IgD-negative memory B cell (primary cell): ENCODE measurements at regions not wholly inside any gene's neighbourhood (a gene's known extent, or its start where the extent isn't known, plus 50 kb on each side); places are given as distances from the start of the nearest gene placed in this dataset.
"Not testable (repeated sequence)": the region's sequence is repeated elsewhere in the genome, so short reads cannot be mapped to it uniquely, and the experiment has no call there.

Experiments used
- H3K27ac Mint-ChIP-seq, 3 donors: one replicate each; pipeline ENCODE4 v1.8.0; 2020 to 2022; ENCODE audit warnings: mild to moderate bottlenecking in 3 of 3, mixed read lengths in 3 of 3, moderate library complexity in 1 of 3
- H3K27me3 Mint-ChIP-seq: one replicate; pipeline ENCODE4 v1.8.0; 2021; ENCODE audit warnings: mixed read lengths
- H3K36me3 Mint-ChIP-seq: one replicate; pipeline ENCODE4 v1.8.0; 2020; ENCODE audit warnings: mild to moderate bottlenecking, mixed read lengths
- H3K4me1 Mint-ChIP-seq, 3 donors: one replicate each; pipeline ENCODE4 v1.8.0; 2020 to 2022; ENCODE audit warnings: mixed read lengths in 3 of 3, mild to moderate bottlenecking in 1 of 3
- H3K4me3 Mint-ChIP-seq, 4 donors: one replicate each; pipeline ENCODE4 v1.8.0; 2020 to 2022; ENCODE audit warnings: mild to moderate bottlenecking in 4 of 4, mixed read lengths in 4 of 4, moderate library complexity in 3 of 4
- H3K9me3 Mint-ChIP-seq, 3 donors: one replicate each; pipeline ENCODE4 v1.8.0; 2020 to 2021; ENCODE audit warnings: mixed read lengths in 3 of 3, mild to moderate bottlenecking in 1 of 3

- Mint-ChIP-seq H3K4me1 (no peaks in the 10 kb centered on the region), H3K36me3 (no peaks in the 10 kb centered on the region), H3K27me3 (no peaks in the 10 kb centered on the region), H3K9me3 (peaks cover 3 to 17% (median 4%) of the 10 kb centered on the region in 3 donors), H3K4me3 (no peak overlapping the region), H3K27ac (no peak overlapping the region)
Observed at GRCh38 chr4:60934566-60935295, 265.4 kb upstream of the ADGRL3 start.

GRCh38 chr4:60938181-60938580 lies 261.9 kb upstream of the ADGRL3 start:
- Mint-ChIP-seq H3K4me3 (no peak overlapping the region), H3K36me3 (no peaks in the 10 kb centered on the region), H3K27me3 (no peaks in the 10 kb centered on the region), H3K4me1 (no peaks in the 10 kb centered on the region), H3K27ac (no peak overlapping the region), H3K9me3 (peaks cover 0 to 11% (median 4%) of the 10 kb centered on the region in 3 donors)

GRCh38 chr4:60938621-60939020 lies 261.5 kb upstream of the ADGRL3 start:
- Mint-ChIP-seq H3K4me3 (no peak overlapping the region), H3K9me3 (peaks cover 0 to 13% (median 4%) of the 10 kb centered on the region in 3 donors), H3K36me3 (no peaks in the 10 kb centered on the region), H3K27me3 (no peaks in the 10 kb centered on the region), H3K27ac (no peak overlapping the region), H3K4me1 (no peaks in the 10 kb centered on the region)

GRCh38 chr4:60944060-60944459 lies 256.1 kb upstream of the ADGRL3 start:
- no peaks in the 10 kb centered on the region for H3K27me3 Mint-ChIP-seq
- H3K4me3 Mint-ChIP-seq: no peak overlapping the region
- H3K36me3 Mint-ChIP-seq: no peaks in the 10 kb centered on the region
- H3K27ac Mint-ChIP-seq: no peak overlapping the region
- peaks cover 0 to 13% (median 2%) of the 10 kb centered on the region in 3 donors for H3K9me3 Mint-ChIP-seq
- H3K4me1 Mint-ChIP-seq: no peaks in the 10 kb centered on the region

- no peaks in the 10 kb centered on the region for H3K27me3 Mint-ChIP-seq
- peaks cover 0 to 6% (median 2%) of the 10 kb centered on the region in 3 donors for H3K9me3 Mint-ChIP-seq
- H3K4me3 Mint-ChIP-seq: no peak overlapping the region
- no peaks in the 10 kb centered on the region for H3K36me3 Mint-ChIP-seq
- H3K27ac Mint-ChIP-seq: no peak overlapping the region
- no peaks in the 10 kb centered on the region for H3K4me1 Mint-ChIP-seq
Observed at GRCh38 chr4:60945641-60946040, 254.5 kb upstream of the ADGRL3 start.

GRCh38 chr4:60948008-60948407 lies 252.1 kb upstream of the ADGRL3 start:
- Mint-ChIP-seq H3K9me3 (peaks cover 2 to 6% (median 3%) of the 10 kb centered on the region in 3 donors), H3K4me1 (no peaks in the 10 kb centered on the region), H3K4me3 (no peak overlapping the region), H3K36me3 (no peaks in the 10 kb centered on the region), H3K27ac (no peak overlapping the region), H3K27me3 (no peaks in the 10 kb centered on the region)

GRCh38 chr4:60952921-60953320 lies 247.2 kb upstream of the ADGRL3 start:
- no peaks in the 10 kb centered on the region for H3K36me3 Mint-ChIP-seq
- H3K4me3 Mint-ChIP-seq: no peak overlapping the region
- no peaks in the 10 kb centered on the region for H3K27me3 Mint-ChIP-seq
- H3K27ac Mint-ChIP-seq: no peak overlapping the region
- peaks cover 3 to 11% (median 6%) of the 10 kb centered on the region in 3 donors for H3K9me3 Mint-ChIP-seq
- H3K4me1 Mint-ChIP-seq: no peaks in the 10 kb centered on the region

- no peak overlapping the region for H3K4me3 Mint-ChIP-seq
- H3K27me3 Mint-ChIP-seq: no peaks in the 10 kb centered on the region
- H3K4me1 Mint-ChIP-seq: no peaks in the 10 kb centered on the region
- no peaks in the 10 kb centered on the region for H3K36me3 Mint-ChIP-seq
- peaks cover 3 to 11% (median 6%) of the 10 kb centered on the region in 3 donors for H3K9me3 Mint-ChIP-seq
- H3K27ac Mint-ChIP-seq: no peak overlapping the region
Observed at GRCh38 chr4:60953826-60954225, 246.3 kb upstream of the ADGRL3 start.

- H3K4me3 Mint-ChIP-seq: no peak overlapping the region
- H3K27ac Mint-ChIP-seq: no peak overlapping the region
- peaks cover 0 to 13% (median 3%) of the 10 kb centered on the region in 3 donors for H3K9me3 Mint-ChIP-seq
- no peaks in the 10 kb centered on the region for H3K27me3 Mint-ChIP-seq
- H3K4me1 Mint-ChIP-seq: no peaks in the 10 kb centered on the region
- H3K36me3 Mint-ChIP-seq: no peaks in the 10 kb centered on the region
Observed at GRCh38 chr4:60962286-60962685, 237.8 kb upstream of the ADGRL3 start.

- Mint-ChIP-seq H3K4me1 (no peaks in the 10 kb centered on the region), H3K27ac (peak overlapping the region in 1 of 3 donors; percentile 31), H3K4me3 (no peak overlapping the region), H3K9me3 (peaks cover 1 to 5% (median 5%) of the 10 kb centered on the region in 3 donors), H3K27me3 (no peaks in the 10 kb centered on the region), H3K36me3 (no peaks in the 10 kb centered on the region)
Observed at GRCh38 chr4:60981534-60981933, 218.6 kb upstream of the ADGRL3 start.

GRCh38 chr4:60989141-60989540 lies 211.0 kb upstream of the ADGRL3 start:
- Mint-ChIP-seq H3K27me3 (no peaks in the 10 kb centered on the region), H3K27ac (no peak overlapping the region), H3K9me3 (peaks cover 2 to 12% (median 3%) of the 10 kb centered on the region in 3 donors), H3K4me1 (no peaks in the 10 kb centered on the region), H3K4me3 (no peak overlapping the region), H3K36me3 (no peaks in the 10 kb centered on the region)

GRCh38 chr4:60992037-60992436 lies 208.1 kb upstream of the ADGRL3 start:
- Mint-ChIP-seq H3K27ac (no peak overlapping the region), H3K4me1 (no peaks in the 10 kb centered on the region), H3K4me3 (no peak overlapping the region), H3K36me3 (no peaks in the 10 kb centered on the region), H3K27me3 (no peaks in the 10 kb centered on the region), H3K9me3 (peaks cover 1 to 8% (median 3%) of the 10 kb centered on the region in 3 donors)

GRCh38 chr4:61003301-61003700 lies 196.8 kb upstream of the ADGRL3 start:
- peaks cover 9 to 21% (median 10%) of the 10 kb centered on the region in 3 donors for H3K9me3 Mint-ChIP-seq
- H3K4me1 Mint-ChIP-seq: no peaks in the 10 kb centered on the region

GRCh38 chr4:61004651-61005170 lies 195.4 kb upstream of the ADGRL3 start:
- Mint-ChIP-seq H3K4me3 (no peak overlapping the region), H3K27ac (no peak overlapping the region), H3K27me3 (no peaks in the 10 kb centered on the region), H3K36me3 (no peaks in the 10 kb centered on the region), H3K9me3 (peaks cover 7 to 20% (median 11%) of the 10 kb centered on the region in 3 donors), H3K4me1 (no peaks in the 10 kb centered on the region)

More at GRCh38 chr4:61003301-61003700, 196.8 kb upstream of the ADGRL3 start:
- Mint-ChIP-seq H3K27me3 (no peaks in the 10 kb centered on the region), H3K27ac (no peak overlapping the region), H3K4me3 (no peak overlapping the region), H3K36me3 (no peaks in the 10 kb centered on the region)

- H3K4me3 Mint-ChIP-seq: no peak overlapping the region
- peaks cover under 1 to 11% (median 3%) of the 10 kb centered on the region in 3 donors for H3K9me3 Mint-ChIP-seq
- no peaks in the 10 kb centered on the region for H3K36me3 Mint-ChIP-seq
- H3K4me1 Mint-ChIP-seq: no peaks in the 10 kb centered on the region
- H3K27ac Mint-ChIP-seq: no peak overlapping the region
- no peaks in the 10 kb centered on the region for H3K27me3 Mint-ChIP-seq
Observed at GRCh38 chr4:61011051-61011450, 189.1 kb upstream of the ADGRL3 start.

- H3K27me3 Mint-ChIP-seq, H3K9me3 Mint-ChIP-seq, H3K36me3 Mint-ChIP-seq, H3K27ac Mint-ChIP-seq, H3K4me3 Mint-ChIP-seq, H3K4me1 Mint-ChIP-seq: not testable (repeated sequence)
Observed at GRCh38 chr4:61011936-61012335, 188.2 kb upstream of the ADGRL3 start.
